ENCODE measurements at regions not wholly inside any gene's neighbourhood (a gene's known extent, or its start where the extent isn't known, plus 50 kb on each side); places are given as distances from the start of the nearest gene placed in this dataset.

- DNase-seq: no peak
These were observed 196.1 kb downstream of the LY86 start for GRCh38 chr6:6784514-6785162.

- no peak for DNase-seq
These were observed 196.6 kb downstream of the LY86 start for GRCh38 chr6:6785163-6785521.

- peak in 1 of 2 donors; percentile 33 for DNase-seq
These were observed 200.0 kb downstream of the LY86 start for GRCh38 chr6:6788394-6789032.

GRCh38 chr6:6790393-6790792, 201.9 kb downstream of the LY86 start:
- DNase-seq: no peak

GRCh38 chr6:6790891-6791290, 202.4 kb downstream of the LY86 start:
- DNase-seq: no peak

GRCh38 chr6:6793388-6794250, 205.1 kb downstream of the LY86 start:
- peak in 1 of 2 donors; percentile 28 for DNase-seq

GRCh38 chr6:6795393-6795792, 206.9 kb downstream of the LY86 start:
- DNase-seq: no peak

- DNase-seq: no peak
These were observed 208.3 kb downstream of the LY86 start for GRCh38 chr6:6796818-6797217.

- no peak for DNase-seq
These were observed 209.9 kb downstream of the LY86 start for GRCh38 chr6:6798448-6798860.

- DNase-seq: no peak
These were observed 212.4 kb downstream of the LY86 start for GRCh38 chr6:6801005-6801335.

- DNase-seq: no peak
These were observed 213.2 kb downstream of the LY86 start for GRCh38 chr6:6801635-6802218.

GRCh38 chr6:6803180-6803977, 214.9 kb downstream of the LY86 start:
- DNase-seq: peak in 1 of 2 donors; percentile 63

GRCh38 chr6:6804843-6805615, 216.5 kb downstream of the LY86 start:
- no peak for DNase-seq

- DNase-seq: peak; percentile 18 to 78
These were observed 218.5 kb downstream of the LY86 start for GRCh38 chr6:6806844-6807518.

GRCh38 chr6:6808343-6808742, 219.8 kb downstream of the LY86 start:
- DNase-seq: no peak

GRCh38 chr6:6808915-6809314, 220.4 kb downstream of the LY86 start:
- DNase-seq: no peak

- DNase-seq: peak; percentile 8 to 27
These were observed 222.2 kb downstream of the LY86 start for GRCh38 chr6:6810727-6811126.

GRCh38 chr6:6811128-6812009, 222.8 kb downstream of the LY86 start:
- peak; percentile 49 to 60 for DNase-seq

GRCh38 chr6:6812427-6812826, 223.9 kb downstream of the LY86 start:
- DNase-seq: no peak

GRCh38 chr6:6815732-6816131, 227.2 kb downstream of the LY86 start:
- DNase-seq: no peak

All from CD4-positive, alpha-beta T cell treated with Interleukin-4 for 1 hour (primary cell).